Inflammatory macrophage (primary cell): ENCODE measurements at regions not wholly inside any gene's neighbourhood (a gene's known extent, or its start where the extent isn't known, plus 50 kb on each side); places are given as distances from the start of the nearest gene placed in this dataset.

ENCODE experiments used
- DNase-seq, 2 donors: peaks; one replicate each; pipeline ENCODE4 v3.0.0-alpha.2; 2020 to 2022

DNA sequence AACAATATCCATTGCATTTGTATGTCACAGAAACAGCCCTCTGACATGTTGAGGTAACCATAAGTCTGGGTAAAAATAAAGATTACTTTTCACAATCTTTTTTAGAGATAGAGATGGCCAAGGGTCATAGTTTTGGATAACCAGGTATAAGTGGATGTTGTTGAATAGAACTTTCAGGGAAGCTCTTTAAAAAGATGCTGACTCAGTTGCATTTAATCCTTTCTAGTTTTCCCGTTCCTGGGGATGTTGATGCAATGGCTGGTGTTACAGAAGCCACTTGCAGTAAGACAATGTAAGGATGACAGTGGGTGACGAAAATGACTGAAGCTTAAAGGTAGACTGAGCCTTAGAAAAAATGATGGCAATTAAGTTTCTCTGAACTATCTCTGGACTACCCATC, 1473.7 kb downstream of the AACS start:
- DNase-seq, result no peak

GRCh38 chr12:126545411-126545810, 1480.2 kb downstream of the AACS start:
- no peak for DNase-seq

- DNase-seq, result no peak
Observed at GRCh38 chr12:126547905-126548304, 1482.7 kb downstream of the AACS start.

- no peak for DNase-seq
Observed at GRCh38 chr12:126551869-126552268, 1486.6 kb downstream of the AACS start.

GRCh38 chr12:126554625-126555024, 1489.4 kb downstream of the AACS start:
- DNase-seq, result no peak

GRCh38 chr12:126557659-126558058, 1492.4 kb downstream of the AACS start:
- no peak for DNase-seq

- no peak for DNase-seq
Observed at GRCh38 chr12:126558219-126558618, 1493.0 kb downstream of the AACS start.

GRCh38 chr12:126558810-126559209, 1493.6 kb downstream of the AACS start:
- DNase-seq, result no peak

GRCh38 chr12:126567016-126567415, 1501.8 kb downstream of the AACS start:
- no peak for DNase-seq

GRCh38 chr12:126569706-126570105, 1504.5 kb downstream of the AACS start:
- DNase-seq, result no peak

GRCh38 chr12:126570566-126570965, 1505.3 kb downstream of the AACS start:
- DNase-seq, result no peak

- DNase-seq, result no peak
Observed at GRCh38 chr12:126572170-126572569, 1506.9 kb downstream of the AACS start.

DNA sequence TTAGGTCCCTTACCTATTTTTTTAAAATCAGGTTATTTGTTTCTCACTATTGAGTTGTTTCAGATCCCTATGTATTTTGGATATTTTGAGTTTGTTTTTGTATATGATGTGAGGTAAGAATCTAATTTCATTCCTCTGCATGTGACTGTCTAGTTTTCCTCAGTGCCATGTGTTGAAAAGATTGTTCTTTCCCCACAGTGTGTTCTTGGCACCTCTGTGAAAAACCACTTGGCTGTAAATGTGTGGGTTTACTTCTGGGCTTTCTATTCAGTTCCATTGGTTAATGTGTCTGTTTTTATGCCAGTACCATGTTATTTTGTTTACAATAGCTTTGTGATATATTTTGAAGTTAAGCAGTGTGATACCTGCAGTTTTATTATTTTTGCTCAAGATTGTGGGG, 1516.4 kb downstream of the AACS start:
- no peak for DNase-seq

DNA sequence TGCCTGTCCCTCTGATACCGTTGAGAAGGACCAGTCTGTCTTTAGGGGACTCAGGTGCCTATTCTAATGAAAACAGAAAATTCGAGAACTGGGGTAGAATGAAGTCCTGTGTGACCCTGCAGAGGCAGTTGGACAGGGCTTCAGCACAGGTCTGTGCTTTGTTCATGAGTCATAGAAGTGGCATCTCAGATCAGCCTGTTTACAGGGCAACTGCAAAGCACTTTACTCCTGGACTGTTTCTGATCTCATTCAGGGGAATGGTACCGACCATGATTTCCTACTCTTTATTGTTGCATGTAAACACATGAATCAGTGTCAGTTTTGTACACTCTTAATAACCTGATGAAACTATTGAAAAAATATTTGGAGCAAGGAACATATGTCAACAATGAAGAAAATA, 1517.0 kb downstream of the AACS start:
- no peak for DNase-seq

DNA sequence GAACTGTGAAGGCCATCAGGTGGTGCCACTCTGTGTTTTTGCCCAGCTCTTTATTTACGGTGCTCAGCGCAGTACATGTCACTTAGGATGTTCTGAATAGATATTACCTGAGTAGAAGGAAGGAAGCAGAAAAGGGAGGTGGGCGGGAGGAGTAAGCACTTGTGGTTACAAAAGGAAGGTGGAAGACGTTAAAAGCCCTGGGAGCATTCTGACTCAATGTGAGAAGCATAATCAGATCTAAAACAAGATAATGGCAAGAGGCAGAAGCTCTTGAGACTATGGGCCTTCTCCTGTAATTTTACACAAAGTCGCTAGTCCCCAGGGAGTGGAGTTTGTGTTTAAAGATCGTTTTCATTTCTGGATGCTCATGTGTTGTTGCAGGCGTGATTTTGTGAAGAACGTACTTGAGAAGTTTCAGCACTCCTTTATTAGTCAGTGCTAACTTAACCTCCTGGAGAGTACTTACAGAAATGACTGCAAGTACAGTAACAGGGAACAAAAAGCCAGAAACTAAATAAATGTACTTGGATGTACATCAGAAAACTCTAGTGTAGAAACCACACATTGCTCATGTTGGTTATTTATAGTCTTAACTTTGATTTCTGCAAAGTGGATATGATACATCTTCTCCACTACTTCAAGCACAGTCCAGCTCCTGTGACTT, 1523.5 kb downstream of the AACS start:
- DNase-seq, result no peak

DNA sequence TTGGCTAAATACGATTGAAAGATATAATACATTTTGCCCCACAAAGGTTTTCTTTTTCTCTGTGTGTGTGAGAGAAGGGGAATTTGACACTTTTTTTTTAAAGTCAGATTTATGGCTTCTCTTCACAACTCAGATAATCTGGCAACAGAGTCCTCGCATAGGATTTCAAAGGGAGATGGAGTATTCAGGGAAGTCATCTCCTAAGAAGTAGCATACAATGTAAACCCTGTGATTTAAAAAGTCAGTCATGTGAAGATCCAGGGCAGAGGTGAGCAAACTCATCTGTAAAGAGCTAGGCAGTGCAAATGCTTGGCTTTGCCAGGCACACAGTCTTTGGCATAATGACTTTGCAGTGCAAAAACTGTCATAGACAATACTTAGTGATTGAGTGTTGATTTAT, 1526.3 kb downstream of the AACS start:
- DNase-seq, result no peak

DNA sequence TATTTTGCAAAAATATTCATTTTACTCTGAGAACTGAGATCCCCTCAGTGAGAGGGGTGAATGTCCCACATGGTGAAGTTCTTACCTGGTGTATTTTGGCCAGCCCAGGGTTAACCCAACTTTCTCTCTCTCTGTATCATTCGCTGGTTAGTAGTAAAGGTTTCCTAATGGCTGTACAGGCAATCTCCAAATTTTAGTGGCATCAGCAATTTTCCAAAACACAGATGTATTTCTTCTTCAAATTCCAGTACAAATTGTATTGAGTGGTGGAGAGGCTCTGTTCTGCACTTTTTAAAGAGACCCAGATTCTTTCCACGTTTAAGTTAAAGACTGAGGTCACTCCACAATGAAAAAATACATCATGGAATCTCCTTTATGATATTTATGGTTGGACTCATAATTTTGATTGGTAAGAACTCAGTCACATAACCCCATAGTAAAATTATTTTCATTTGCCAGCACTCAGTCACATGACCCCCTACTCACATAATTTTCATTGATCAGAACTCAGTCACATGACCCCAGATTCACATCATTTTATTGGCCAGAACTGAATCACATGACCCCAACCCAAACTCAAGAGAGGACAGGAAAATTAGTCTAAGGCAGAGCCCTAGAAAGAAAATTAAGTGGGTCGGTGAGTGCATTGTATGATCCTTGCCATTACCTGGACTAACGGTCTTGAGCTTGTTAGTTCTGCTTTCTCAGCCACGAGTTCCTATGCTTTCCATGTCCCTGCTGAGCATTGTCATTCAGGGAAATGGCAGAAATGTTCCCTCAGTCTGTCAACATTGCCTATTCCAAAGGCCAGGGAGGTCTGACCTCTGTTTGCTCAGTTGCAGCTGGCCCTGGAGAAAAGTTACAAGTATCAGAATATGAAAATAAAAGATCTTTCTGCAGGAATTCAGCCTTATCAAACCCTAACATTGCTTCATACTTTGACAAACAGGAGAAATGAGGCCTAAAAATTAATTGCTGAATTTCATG, 1536.2 kb downstream of the AACS start:
- DNase-seq, result no peak

GRCh38 chr12:126602612-126603011, 1537.4 kb downstream of the AACS start:
- DNase-seq, result no peak

DNA sequence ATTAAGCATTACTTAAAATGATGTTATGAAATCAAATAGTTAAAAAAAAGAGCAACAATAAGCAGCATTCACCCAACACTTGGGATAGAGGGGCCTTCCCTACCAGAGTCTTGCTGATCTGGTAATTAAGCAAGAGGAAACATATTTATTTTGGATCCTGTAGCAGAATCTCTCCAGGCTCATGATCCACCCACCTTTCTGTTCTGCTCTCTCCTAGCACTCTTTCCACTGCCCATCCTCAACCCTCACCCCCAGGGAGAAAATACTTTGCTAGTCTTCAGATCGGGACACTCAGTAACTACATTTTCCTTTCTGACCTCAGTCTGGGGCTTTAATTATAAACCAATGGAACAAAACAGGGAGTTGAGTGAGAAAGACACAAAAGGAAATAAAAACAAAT, 1541.9 kb downstream of the AACS start:
- no peak for DNase-seq

- no peak for DNase-seq
Observed at GRCh38 chr12:126607867-126608266, 1542.6 kb downstream of the AACS start.

DNA sequence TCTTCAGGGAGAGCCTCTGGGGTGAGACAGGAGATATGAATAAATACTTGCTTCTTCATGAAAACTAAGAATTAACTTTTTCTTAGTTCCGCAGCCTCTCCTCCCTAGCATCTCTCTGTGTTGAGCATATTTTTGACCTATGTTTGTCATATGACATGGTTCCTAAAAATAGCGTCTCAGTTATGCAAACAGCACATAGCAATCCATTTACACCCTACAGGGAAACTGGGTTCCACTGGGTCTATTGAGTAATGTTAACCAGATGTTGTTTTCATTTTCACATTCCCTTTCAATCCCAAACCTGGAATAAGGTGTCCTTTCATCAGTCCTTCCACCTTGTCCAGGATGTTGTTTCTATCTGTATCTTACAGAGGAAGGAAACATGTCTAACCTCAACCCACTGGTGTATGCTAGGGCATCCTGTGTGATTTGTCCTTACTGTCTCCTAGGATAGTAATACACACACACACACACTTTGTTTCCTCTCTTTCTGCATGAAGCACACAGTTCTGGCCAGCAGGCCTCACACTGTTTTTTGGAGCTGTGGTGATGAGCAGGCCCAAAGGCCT, 1543.5 kb downstream of the AACS start:
- DNase-seq, result no peak

GRCh38 chr12:126616441-126616840, 1551.2 kb downstream of the AACS start:
- DNase-seq, result no peak

- DNase-seq, result no peak
Observed at GRCh38 chr12:126617312-126617711, 1552.1 kb downstream of the AACS start.

- no peak for DNase-seq
Observed at GRCh38 chr12:126627596-126627995, 1562.4 kb downstream of the AACS start.
